T-helper 2 cell treated with Interferon-gamma antibody and Interleukin-4, amounts not matched to agents 5 μg/mL and 100 μg/mL, for 36 hours (primary cell): ENCODE measurements at regions not wholly inside any gene's neighbourhood (a gene's known extent, or its start where the extent isn't known, plus 50 kb on each side); places are given as distances from the start of the nearest gene placed in this dataset.
"Not testable (repeated sequence)": the region's sequence is repeated elsewhere in the genome, so short reads cannot be mapped to it uniquely, and the experiment has no call there.

ENCODE experiments used
- DNase-seq: peaks from one replicate; pipeline ENCODE4 v3.0.0; 2021; ENCODE audit warnings: low spot score
- H3K27ac Mint-ChIP-seq: one replicate; pipeline ENCODE4 v1.8.0; 2021; ENCODE audit warnings: mild to moderate bottlenecking, mixed read lengths
- H3K27me3 Mint-ChIP-seq: one replicate; pipeline ENCODE4 v1.8.0; 2021; ENCODE audit warnings: low read depth, mixed read lengths
- H3K36me3 Mint-ChIP-seq: one replicate; pipeline ENCODE4 v1.8.0; 2021; ENCODE audit warnings: low read depth, mixed read lengths
- H3K4me1 Mint-ChIP-seq: one replicate; pipeline ENCODE4 v1.8.0; 2021; ENCODE audit warnings: low read depth, mixed read lengths
- H3K4me3 Mint-ChIP-seq: one replicate; pipeline ENCODE4 v1.8.0; 2022; ENCODE audit warnings: mild to moderate bottlenecking, moderate library complexity, mixed read lengths
- H3K9me3 Mint-ChIP-seq: one replicate; pipeline ENCODE4 v1.8.0; 2021; ENCODE audit warnings: mixed read lengths

- H3K27ac Mint-ChIP-seq: no peak overlapping the region
- H3K4me3 Mint-ChIP-seq: no peak overlapping the region
- no peaks in the 10 kb centered on the region for H3K9me3 Mint-ChIP-seq
- no peaks in the 10 kb centered on the region for H3K36me3 Mint-ChIP-seq
- H3K4me1 Mint-ChIP-seq: no peaks in the 10 kb centered on the region
- no peaks in the 10 kb centered on the region for H3K27me3 Mint-ChIP-seq
- DNase-seq: no peak
Measured at GRCh38 chr5:118545470-118545869, 442.9 kb downstream of the DTWD2 start.

- Mint-ChIP-seq H3K4me1 (no peaks in the 10 kb centered on the region), H3K9me3 (no peaks in the 10 kb centered on the region), H3K36me3 (no peaks in the 10 kb centered on the region), H3K4me3 (no peak overlapping the region), H3K27ac (no peak overlapping the region), H3K27me3 (no peaks in the 10 kb centered on the region)
- DNase-seq: no peak
Measured at GRCh38 chr5:118544887-118545449, 443.4 kb downstream of the DTWD2 start.

GRCh38 chr5:118533923-118534322, 454.4 kb downstream of the DTWD2 start:
- Mint-ChIP-seq H3K4me1 (no peaks in the 10 kb centered on the region), H3K9me3 (no peaks in the 10 kb centered on the region), H3K27ac (no peak overlapping the region), H3K36me3 (no peaks in the 10 kb centered on the region), H3K27me3 (no peaks in the 10 kb centered on the region), H3K4me3 (no peak overlapping the region)
- no peak for DNase-seq

- DNase-seq: no peak
- no peaks in the 10 kb centered on the region for H3K4me1 Mint-ChIP-seq
- H3K9me3 Mint-ChIP-seq: no peaks in the 10 kb centered on the region
- no peaks in the 10 kb centered on the region for H3K36me3 Mint-ChIP-seq
- H3K27me3 Mint-ChIP-seq: no peaks in the 10 kb centered on the region
- no peak overlapping the region for H3K27ac Mint-ChIP-seq
- no peak overlapping the region for H3K4me3 Mint-ChIP-seq
Measured at GRCh38 chr5:118533156-118533555, 455.2 kb downstream of the DTWD2 start.

- Mint-ChIP-seq H3K4me3 (no peak overlapping the region), H3K27ac (no peak overlapping the region), H3K36me3 (no peaks in the 10 kb centered on the region), H3K4me1 (no peaks in the 10 kb centered on the region), H3K27me3 (no peaks in the 10 kb centered on the region), H3K9me3 (no peaks in the 10 kb centered on the region)
- DNase-seq: no peak
Measured at GRCh38 chr5:118531276-118531675, 457.1 kb downstream of the DTWD2 start.

- Mint-ChIP-seq H3K4me3 (no peak overlapping the region), H3K27me3 (no peaks in the 10 kb centered on the region), H3K27ac (no peak overlapping the region), H3K4me1 (no peaks in the 10 kb centered on the region), H3K36me3 (no peaks in the 10 kb centered on the region), H3K9me3 (no peaks in the 10 kb centered on the region)
- DNase-seq: no peak
Measured at GRCh38 chr5:118529361-118530144, 458.8 kb downstream of the DTWD2 start.

- H3K27me3 Mint-ChIP-seq: no peaks in the 10 kb centered on the region
- no peak overlapping the region for H3K27ac Mint-ChIP-seq
- H3K4me1 Mint-ChIP-seq: no peaks in the 10 kb centered on the region
- DNase-seq: no peak
- no peaks in the 10 kb centered on the region for H3K9me3 Mint-ChIP-seq
- no peak overlapping the region for H3K4me3 Mint-ChIP-seq
- no peaks in the 10 kb centered on the region for H3K36me3 Mint-ChIP-seq
Measured at GRCh38 chr5:118522626-118523025, 465.7 kb downstream of the DTWD2 start.

- Mint-ChIP-seq H3K4me3 (no peak overlapping the region), H3K27ac (no peak overlapping the region), H3K4me1 (no peaks in the 10 kb centered on the region), H3K27me3 (no peaks in the 10 kb centered on the region), H3K36me3 (no peaks in the 10 kb centered on the region), H3K9me3 (no peaks in the 10 kb centered on the region)
- no peak for DNase-seq
Measured at GRCh38 chr5:118520771-118521415, 467.5 kb downstream of the DTWD2 start.

- no peaks in the 10 kb centered on the region for H3K27me3 Mint-ChIP-seq
- H3K36me3 Mint-ChIP-seq: no peaks in the 10 kb centered on the region
- no peak overlapping the region for H3K4me3 Mint-ChIP-seq
- DNase-seq: no peak
- no peaks in the 10 kb centered on the region for H3K9me3 Mint-ChIP-seq
- H3K27ac Mint-ChIP-seq: no peak overlapping the region
- no peaks in the 10 kb centered on the region for H3K4me1 Mint-ChIP-seq
Measured at GRCh38 chr5:118519466-118519865, 468.9 kb downstream of the DTWD2 start.

GRCh38 chr5:118518720-118519119, 469.6 kb downstream of the DTWD2 start:
- H3K4me1 Mint-ChIP-seq: no peaks in the 10 kb centered on the region
- DNase-seq: no peak
- H3K36me3 Mint-ChIP-seq: no peaks in the 10 kb centered on the region
- H3K27ac Mint-ChIP-seq: no peak overlapping the region
- no peaks in the 10 kb centered on the region for H3K27me3 Mint-ChIP-seq
- no peaks in the 10 kb centered on the region for H3K9me3 Mint-ChIP-seq
- no peak overlapping the region for H3K4me3 Mint-ChIP-seq

- Mint-ChIP-seq H3K4me3 (no peak overlapping the region), H3K4me1 (no peaks in the 10 kb centered on the region), H3K27me3 (no peaks in the 10 kb centered on the region), H3K27ac (no peak overlapping the region), H3K9me3 (peaks cover 3% of the 10 kb centered on the region), H3K36me3 (no peaks in the 10 kb centered on the region)
- DNase-seq: no peak
Measured at GRCh38 chr5:118511846-118512245, 476.5 kb downstream of the DTWD2 start.

GRCh38 chr5:118506217-118506852, 482.0 kb downstream of the DTWD2 start:
- peaks cover 23% of the 10 kb centered on the region for H3K9me3 Mint-ChIP-seq
- no peak overlapping the region for H3K27ac Mint-ChIP-seq
- no peak for DNase-seq
- H3K27me3 Mint-ChIP-seq: no peaks in the 10 kb centered on the region
- no peaks in the 10 kb centered on the region for H3K36me3 Mint-ChIP-seq
- H3K4me3 Mint-ChIP-seq: no peak overlapping the region
- H3K4me1 Mint-ChIP-seq: no peaks in the 10 kb centered on the region

GRCh38 chr5:118502232-118502631, 486.1 kb downstream of the DTWD2 start:
- peaks cover 23% of the 10 kb centered on the region for H3K9me3 Mint-ChIP-seq
- not testable (repeated sequence) for H3K4me3 Mint-ChIP-seq, DNase-seq, H3K4me1 Mint-ChIP-seq, H3K27me3 Mint-ChIP-seq, H3K27ac Mint-ChIP-seq, H3K36me3 Mint-ChIP-seq

GRCh38 chr5:118491351-118491750, 497.0 kb downstream of the DTWD2 start:
- no peaks in the 10 kb centered on the region for H3K4me1 Mint-ChIP-seq
- H3K4me3 Mint-ChIP-seq: no peak overlapping the region
- H3K36me3 Mint-ChIP-seq: no peaks in the 10 kb centered on the region
- no peaks in the 10 kb centered on the region for H3K9me3 Mint-ChIP-seq
- H3K27me3 Mint-ChIP-seq: no peaks in the 10 kb centered on the region
- no peak overlapping the region for H3K27ac Mint-ChIP-seq
- no peak for DNase-seq
